ENCODE measurements at regions not wholly inside any gene's neighbourhood (a gene's known extent, or its start where the extent isn't known, plus 50 kb on each side); places are given as distances from the start of the nearest gene placed in this dataset.

DNA sequence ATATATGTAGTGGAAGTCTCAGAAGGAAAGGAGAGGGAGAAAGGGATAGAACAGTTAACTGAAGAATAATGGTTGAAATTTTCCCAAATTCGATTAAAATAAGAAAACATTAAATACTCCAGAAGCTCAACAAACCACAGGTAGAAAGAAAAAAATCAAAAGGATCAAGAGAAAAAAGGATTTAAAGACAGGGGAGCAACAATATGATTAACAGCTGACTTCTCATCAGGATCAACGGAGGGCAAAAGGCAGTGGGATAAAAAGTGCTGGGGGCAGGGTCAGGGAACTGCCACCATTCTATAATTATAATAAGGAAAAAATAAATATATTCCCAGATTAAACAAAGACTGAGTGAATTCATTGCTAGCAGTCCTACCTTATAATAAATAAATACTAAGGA, 55.3 kb downstream of the CDKN2C start:
- TF ChIP-seq, protein P1, sequence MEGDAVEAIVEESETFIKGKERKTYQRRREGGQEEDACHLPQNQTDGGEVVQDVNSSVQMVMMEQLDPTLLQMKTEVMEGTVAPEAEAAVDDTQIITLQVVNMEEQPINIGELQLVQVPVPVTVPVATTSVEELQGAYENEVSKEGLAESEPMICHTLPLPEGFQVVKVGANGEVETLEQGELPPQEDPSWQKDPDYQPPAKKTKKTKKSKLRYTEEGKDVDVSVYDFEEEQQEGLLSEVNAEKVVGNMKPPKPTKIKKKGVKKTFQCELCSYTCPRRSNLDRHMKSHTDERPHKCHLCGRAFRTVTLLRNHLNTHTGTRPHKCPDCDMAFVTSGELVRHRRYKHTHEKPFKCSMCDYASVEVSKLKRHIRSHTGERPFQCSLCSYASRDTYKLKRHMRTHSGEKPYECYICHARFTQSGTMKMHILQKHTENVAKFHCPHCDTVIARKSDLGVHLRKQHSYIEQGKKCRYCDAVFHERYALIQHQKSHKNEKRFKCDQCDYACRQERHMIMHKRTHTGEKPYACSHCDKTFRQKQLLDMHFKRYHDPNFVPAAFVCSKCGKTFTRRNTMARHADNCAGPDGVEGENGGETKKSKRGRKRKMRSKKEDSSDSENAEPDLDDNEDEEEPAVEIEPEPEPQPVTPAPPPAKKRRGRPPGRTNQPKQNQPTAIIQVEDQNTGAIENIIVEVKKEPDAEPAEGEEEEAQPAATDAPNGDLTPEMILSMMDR (IDR thresholded peaks at IDR 0.05), result no peak
- H3K27ac ChIP-seq, result no peak overlapping the region
- no peak for DNase-seq (ENCODE audit: low spot score)
- no peaks in the 10 kb centered on the region for H3K27me3 ChIP-seq
- no peaks in the 10 kb centered on the region for H3K36me3 ChIP-seq
- no peaks in the 10 kb centered on the region for H3K9me3 ChIP-seq
- no peaks in the 10 kb centered on the region for H3K4me1 ChIP-seq
- no peak overlapping the region for H3K4me3 ChIP-seq

GRCh38 chr1:51032936-51033335, 62.9 kb downstream of the CDKN2C start:
- no peaks in the 10 kb centered on the region for H3K36me3 ChIP-seq
- no peaks in the 10 kb centered on the region for H3K9me3 ChIP-seq
- no peak overlapping the region for H3K4me3 ChIP-seq
- DNase-seq (ENCODE audit: low spot score), result no peak
- TF ChIP-seq, protein P1 (IDR thresholded peaks at IDR 0.05), result no peak
- no peak overlapping the region for H3K27ac ChIP-seq
- H3K4me1 ChIP-seq, result no peaks in the 10 kb centered on the region
- no peaks in the 10 kb centered on the region for H3K27me3 ChIP-seq

DNA sequence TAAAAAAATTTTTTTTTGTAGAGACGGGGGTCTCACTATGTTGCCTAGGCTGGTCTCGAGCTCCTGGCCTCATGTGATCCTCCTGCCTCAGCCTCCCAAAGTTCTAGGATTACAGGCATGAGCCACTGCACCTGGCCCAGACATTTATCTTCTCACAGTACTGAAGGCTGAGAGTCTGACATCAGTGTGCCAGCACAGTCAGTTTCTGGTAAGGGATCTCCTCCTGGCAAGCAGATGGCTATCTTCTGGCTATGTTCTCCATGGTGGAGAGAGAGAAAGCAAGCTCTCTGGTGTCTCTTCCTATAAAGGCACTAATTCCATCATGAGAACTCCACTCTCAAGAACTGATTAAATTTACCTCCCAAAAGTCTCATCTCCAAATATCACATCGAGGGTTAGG, 57.8 kb upstream of the C1orf185 start:
- Histone ChIP-seq H3K27ac (no peak overlapping the region), H3K4me1 (no peaks in the 10 kb centered on the region), H3K36me3 (no peaks in the 10 kb centered on the region), H3K27me3 (no peaks in the 10 kb centered on the region), H3K4me3 (no peak overlapping the region), H3K9me3 (peaks cover 0 to 5% of the 10 kb centered on the region in 2 donors)
- DNase-seq (ENCODE audit: low spot score), result no peak
- TF ChIP-seq, protein P1 (IDR thresholded peaks at IDR 0.05), result no peak

GRCh38 chr1:51044834-51045233, 57.2 kb upstream of the C1orf185 start:
- Histone ChIP-seq H3K27ac (no peak overlapping the region), H3K9me3 (no peaks in the 10 kb centered on the region), H3K4me1 (no peaks in the 10 kb centered on the region), H3K27me3 (no peaks in the 10 kb centered on the region), H3K36me3 (no peaks in the 10 kb centered on the region), H3K4me3 (no peak overlapping the region)
- DNase-seq (ENCODE audit: low spot score), result no peak
- TF ChIP-seq, protein P1 (IDR thresholded peaks at IDR 0.05), result peak; percentile 29 to 65

DNA sequence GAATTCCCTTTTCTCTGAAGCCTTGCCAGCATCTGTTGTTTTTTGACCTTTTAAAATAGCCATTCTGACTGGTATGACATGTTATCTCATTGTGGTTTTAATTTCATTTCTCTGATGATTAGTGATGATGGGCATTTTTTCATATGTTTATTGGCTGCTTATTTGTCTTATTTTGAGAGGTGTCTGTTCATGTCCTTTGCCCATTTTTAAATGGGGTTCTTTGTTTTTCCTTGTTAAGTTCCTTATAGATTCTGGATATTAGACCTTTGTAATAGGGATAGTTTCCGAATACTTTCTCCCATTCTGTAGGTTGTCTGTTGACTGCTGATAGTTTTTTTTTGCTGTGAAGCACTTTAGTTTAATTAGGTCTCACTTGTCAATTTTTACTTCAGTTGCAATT, 54.0 kb upstream of the C1orf185 start:
- Histone ChIP-seq H3K36me3 (no peaks in the 10 kb centered on the region), H3K27ac (no peak overlapping the region), H3K4me3 (no peak overlapping the region), H3K4me1 (no peaks in the 10 kb centered on the region), H3K9me3 (peaks cover 0 to 15% of the 10 kb centered on the region in 2 donors), H3K27me3 (no peaks in the 10 kb centered on the region)
- DNase-seq (ENCODE audit: low spot score), result no peak
- TF ChIP-seq, protein P1 (IDR thresholded peaks at IDR 0.05), result no peak

DNA sequence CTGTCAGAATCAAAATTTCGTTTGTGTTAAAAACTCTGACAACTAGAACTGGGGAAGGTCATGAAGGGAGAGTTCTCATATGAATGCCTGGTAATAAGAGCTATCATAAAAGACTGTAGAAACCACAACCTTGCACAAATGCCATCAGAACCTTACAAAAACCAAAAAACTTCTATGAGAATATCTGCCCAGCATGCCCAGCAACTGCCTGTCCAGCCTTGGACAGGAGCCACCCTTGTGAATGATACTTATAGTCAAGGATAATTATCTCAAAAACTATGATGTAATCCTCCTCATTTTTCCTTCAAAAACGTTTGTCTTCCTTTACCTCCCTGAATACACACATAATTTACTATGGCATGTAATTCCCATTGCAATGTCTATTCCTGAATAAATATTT, 53.4 kb upstream of the C1orf185 start:
- Histone ChIP-seq H3K27ac (no peak overlapping the region), H3K27me3 (no peaks in the 10 kb centered on the region), H3K4me1 (no peaks in the 10 kb centered on the region), H3K4me3 (no peak overlapping the region), H3K9me3 (peaks cover 0 to 15% of the 10 kb centered on the region in 2 donors), H3K36me3 (no peaks in the 10 kb centered on the region)
- TF ChIP-seq, protein P1 (IDR thresholded peaks at IDR 0.05), result no peak
- DNase-seq (ENCODE audit: low spot score), result no peak

All from right atrium auricular region (tissue), 2 donors.